Fibroblast of skin of left biceps (primary cell): ENCODE measurements at regions not wholly inside any gene's neighbourhood (a gene's known extent, or its start where the extent isn't known, plus 50 kb on each side); places are given as distances from the start of the nearest gene placed in this dataset.

Experiments
- DNase-seq, 2 experiments: peaks; one replicate each; pipeline ENCODE4 v3.0.0-alpha.2; 2013; ENCODE audit warnings: low read depth in 2 of 2

GRCh38 chr7:26513948-26514347 lies 222.3 kb downstream of the SNX10 start:
- DNase-seq: no peak

- no peak for DNase-seq
These were observed 223.0 kb downstream of the SNX10 start for GRCh38 chr7:26514633-26515032.

GRCh38 chr7:26515314-26515842 lies 223.7 kb downstream of the SNX10 start:
- DNase-seq: no peak

- no peak for DNase-seq
These were observed 228.8 kb downstream of the SNX10 start for GRCh38 chr7:26520483-26520882.

GRCh38 chr7:26522633-26523032 lies 231.0 kb downstream of the SNX10 start:
- DNase-seq: no peak

- no peak for DNase-seq
These were observed 234.0 kb downstream of the SNX10 start for GRCh38 chr7:26525398-26526264.

- no peak for DNase-seq
These were observed 234.6 kb downstream of the SNX10 start for GRCh38 chr7:26526265-26526587.

GRCh38 chr7:26531926-26532325 lies 240.3 kb downstream of the SNX10 start:
- no peak for DNase-seq

GRCh38 chr7:26532471-26532870 lies 240.8 kb downstream of the SNX10 start:
- no peak for DNase-seq

GRCh38 chr7:26533217-26533616 lies 241.6 kb downstream of the SNX10 start:
- DNase-seq: no peak

GRCh38 chr7:26534649-26535482 lies 243.2 kb downstream of the SNX10 start:
- DNase-seq: no peak

- DNase-seq: no peak
These were observed 243.9 kb downstream of the SNX10 start for GRCh38 chr7:26535483-26536007.

- no peak for DNase-seq
These were observed 246.6 kb downstream of the SNX10 start for GRCh38 chr7:26538216-26538615.

- no peak for DNase-seq
These were observed 247.0 kb downstream of the SNX10 start for GRCh38 chr7:26538689-26539088.

GRCh38 chr7:26543340-26543739 lies 251.7 kb downstream of the SNX10 start:
- DNase-seq: no peak

- DNase-seq: no peak
These were observed 252.3 kb downstream of the SNX10 start for GRCh38 chr7:26543951-26544350.

- DNase-seq: no peak
These were observed 254.9 kb downstream of the SNX10 start for GRCh38 chr7:26546508-26547053.

GRCh38 chr7:26547156-26547555 lies 255.5 kb downstream of the SNX10 start:
- DNase-seq: no peak

GRCh38 chr7:26549281-26549944 lies 257.8 kb downstream of the SNX10 start:
- no peak for DNase-seq

- DNase-seq: no peak
These were observed 258.8 kb downstream of the SNX10 start for GRCh38 chr7:26550492-26550891.

- DNase-seq: no peak
These were observed 260.1 kb downstream of the SNX10 start for GRCh38 chr7:26551740-26552139.

- DNase-seq: no peak
These were observed 261.5 kb downstream of the SNX10 start for GRCh38 chr7:26553128-26553527.
